BLaER1 treated with 17β-estradiol and CSF1 and Interleukin-3, amounts not matched to agents 10 nM and 100 nM (cell line): ENCODE measurements at regions not wholly inside any gene's neighbourhood (a gene's known extent, or its start where the extent isn't known, plus 50 kb on each side); places are given as distances from the start of the nearest gene placed in this dataset.
A peak's percentile ranks its signal among the peaks of the same experiment; 100 is the strongest.

Experiments
- H3K27ac ChIP-seq, 11 experiments: shearing (Covaris generic); formaldehyde crosslinking; 2 replicates each; pipeline ENCODE4 v1.8.1; 2022
- H3K27me3 ChIP-seq, 11 experiments: shearing (Covaris generic); formaldehyde crosslinking; 2 replicates each; pipeline ENCODE4 v1.8.1; 2022
- H3K36me3 ChIP-seq, 11 experiments: shearing (Covaris generic); formaldehyde crosslinking; 2 replicates each; pipeline ENCODE4 v1.8.1; 2022
- H3K4me1 ChIP-seq, 10 experiments: shearing (Covaris generic); formaldehyde crosslinking; 2 replicates each; pipeline ENCODE4 v1.8.1; 2022
- H3K4me2 ChIP-seq, 11 experiments: shearing (Covaris generic); formaldehyde crosslinking; 2 replicates each; pipeline ENCODE4 v1.8.1; 2022
- H3K4me3 ChIP-seq, 10 experiments: shearing (Covaris generic); formaldehyde crosslinking; 2 replicates each; pipeline ENCODE4 v1.8.1; 2022
- H3K9ac ChIP-seq, 11 experiments: shearing (Covaris generic); formaldehyde crosslinking; 2 replicates each; pipeline ENCODE4 v1.8.1; 2022
- H3K9me3 ChIP-seq, 11 experiments: shearing (Covaris generic); formaldehyde crosslinking; replicated peaks in 1 of 11; 2 replicates each; pipeline ENCODE4 v1.8.1; 2022
- H4K20me1 ChIP-seq, 11 experiments: shearing (Covaris generic); formaldehyde crosslinking; 2 replicates each; pipeline ENCODE4 v1.8.1; 2022
- Cebpa-rat ChIP-seq, 11 experiments: shearing (Covaris generic); IDR thresholded peaks; 2 replicates each; pipeline ENCODE4 v1.8.1; 2022

DNA sequence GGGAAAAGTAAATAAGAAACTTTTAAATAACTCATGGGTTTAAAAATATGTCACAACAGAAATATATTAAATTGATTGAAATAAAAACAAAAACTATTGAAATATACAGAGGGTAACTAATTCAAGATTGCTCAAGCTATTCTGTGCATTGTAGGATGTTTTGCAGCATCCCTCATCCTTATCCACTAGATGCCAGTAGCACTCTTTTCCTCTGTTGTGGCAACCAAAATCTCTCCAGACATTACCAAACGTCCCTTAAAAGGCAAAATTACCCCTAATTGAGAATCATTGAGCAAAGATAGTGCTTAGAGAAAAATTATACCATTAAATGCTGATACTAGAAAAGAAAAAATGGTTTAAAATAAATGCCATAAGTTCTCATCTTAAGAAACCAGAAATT is 682.6 kb downstream of the RWDD3 start:
- Histone ChIP-seq H3K27me3 (no peaks in the 10 kb centered on the region), H3K9ac (no peak overlapping the region), H3K36me3 (no peaks in the 10 kb centered on the region), H4K20me1 (no peaks in the 10 kb centered on the region), H3K4me3 (no peak overlapping the region), H3K27ac (no peak overlapping the region), H3K9me3 (peaks cover 13 to 22% (median 16%) of the 10 kb centered on the region in 11 experiments), H3K4me2 (no peak overlapping the region), H3K4me1 (no peaks in the 10 kb centered on the region)
- no peak for TF ChIP-seq Cebpa-rat (IDR thresholded peaks at IDR 0.05)

DNA sequence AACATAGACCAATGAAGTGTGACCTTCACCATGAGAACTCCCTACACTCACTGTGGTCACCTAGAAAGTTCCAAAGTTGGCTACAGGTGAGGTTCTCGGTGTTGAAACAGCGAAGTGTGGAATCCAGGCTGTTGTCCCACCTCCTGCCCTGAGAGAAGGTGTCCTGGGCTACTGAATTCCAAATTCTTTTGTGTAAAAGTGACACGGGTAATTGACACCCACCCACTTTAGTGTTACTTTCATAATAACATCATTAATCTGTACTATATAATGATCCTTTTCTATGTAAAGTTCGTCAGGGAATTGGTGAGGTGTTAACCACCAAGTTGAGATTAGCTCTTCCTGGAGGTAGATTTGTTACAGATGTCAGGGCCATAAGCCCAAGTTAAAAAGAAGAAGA is 690.7 kb downstream of the RWDD3 start:
- Histone ChIP-seq H3K4me3 (no peak overlapping the region), H3K9ac (no peak overlapping the region), H3K36me3 (no peaks in the 10 kb centered on the region), H4K20me1 (no peaks in the 10 kb centered on the region), H3K9me3 (no peaks in the 10 kb centered on the region), H3K27me3 (no peaks in the 10 kb centered on the region), H3K4me1 (peaks cover 8 to 13% (median 12%) of the 10 kb centered on the region in 10 experiments; a peak in 18 of 20 replicates), H3K27ac (no peak overlapping the region), H3K4me2 (no peak overlapping the region)
- no peak for TF ChIP-seq Cebpa-rat (IDR thresholded peaks at IDR 0.05)

DNA sequence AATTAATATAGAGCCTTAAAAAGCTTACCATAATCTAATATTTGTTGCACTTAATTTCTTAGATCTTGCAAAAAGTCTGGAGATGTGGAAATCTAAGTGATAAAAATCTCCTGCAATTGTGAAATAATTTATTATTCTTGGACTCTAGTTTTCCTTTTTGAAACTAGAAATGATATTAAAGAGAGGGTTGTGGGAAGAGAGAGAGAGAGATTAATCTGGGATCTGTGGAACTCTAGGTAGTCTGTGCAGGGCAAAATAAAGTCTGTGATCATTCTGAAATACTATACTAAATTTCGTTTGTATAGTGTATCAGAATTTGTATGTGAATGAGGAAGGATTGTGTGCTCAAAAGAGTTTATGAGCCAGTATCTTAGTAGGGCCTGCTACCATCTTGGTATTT is 692.3 kb downstream of the RWDD3 start:
- H3K4me2 ChIP-seq, result peak overlapping the region in 3 of 11 experiments; percentile 6 to 48 (median 40); a peak in 3 of 22 replicates
- no peaks in the 10 kb centered on the region for H3K9me3 ChIP-seq
- H3K36me3 ChIP-seq, result no peaks in the 10 kb centered on the region
- no peak for TF ChIP-seq Cebpa-rat (IDR thresholded peaks at IDR 0.05)
- H3K4me3 ChIP-seq, result no peak overlapping the region
- no peak overlapping the region for H3K9ac ChIP-seq
- H3K27ac ChIP-seq, result peak overlapping the region in 2 of 11 experiments; percentile 18 to 22; a peak in 3 of 22 replicates
- H4K20me1 ChIP-seq, result no peaks in the 10 kb centered on the region
- H3K27me3 ChIP-seq, result no peaks in the 10 kb centered on the region
- H3K4me1 ChIP-seq, result peaks cover 8 to 13% (median 12%) of the 10 kb centered on the region in 10 experiments; a peak in 18 of 20 replicates

DNA sequence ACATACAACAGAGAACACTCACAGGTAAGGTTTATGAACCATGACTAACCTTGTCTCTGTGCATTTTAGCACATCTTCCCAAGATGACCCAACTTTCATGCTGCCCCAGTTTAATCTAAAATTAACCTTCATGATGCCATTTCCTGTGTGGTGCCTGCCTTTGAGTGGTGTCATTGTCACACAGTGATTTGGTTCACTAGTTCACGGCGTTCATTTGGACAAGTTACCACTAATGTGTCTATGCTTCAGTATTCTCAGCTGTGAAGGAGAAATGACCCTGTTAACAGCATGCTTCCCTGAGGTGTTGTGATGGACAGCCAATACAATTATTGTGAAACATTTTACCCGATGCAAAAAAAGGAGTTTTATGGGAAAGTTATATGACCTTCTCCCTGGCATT is 693.1 kb downstream of the RWDD3 start:
- Histone ChIP-seq H3K4me3 (no peak overlapping the region), H3K4me2 (peak overlapping the region; percentile 6 to 51 (median 29); a peak in 18 of 22 replicates), H3K9ac (no peak overlapping the region), H3K9me3 (no peaks in the 10 kb centered on the region), H3K27ac (peak overlapping the region in 2 of 11 experiments; percentile 18 to 22; a peak in 5 of 22 replicates), H4K20me1 (no peaks in the 10 kb centered on the region), H3K27me3 (no peaks in the 10 kb centered on the region), H3K4me1 (peaks cover 8 to 13% (median 12%) of the 10 kb centered on the region in 10 experiments; a peak in 18 of 20 replicates), H3K36me3 (no peaks in the 10 kb centered on the region)
- 0 out of 22 replicates have a peak, but pooled peaks of 1 of the 11 experiments have one; percentile 14 for TF ChIP-seq Cebpa-rat (IDR thresholded peaks at IDR 0.05)

DNA sequence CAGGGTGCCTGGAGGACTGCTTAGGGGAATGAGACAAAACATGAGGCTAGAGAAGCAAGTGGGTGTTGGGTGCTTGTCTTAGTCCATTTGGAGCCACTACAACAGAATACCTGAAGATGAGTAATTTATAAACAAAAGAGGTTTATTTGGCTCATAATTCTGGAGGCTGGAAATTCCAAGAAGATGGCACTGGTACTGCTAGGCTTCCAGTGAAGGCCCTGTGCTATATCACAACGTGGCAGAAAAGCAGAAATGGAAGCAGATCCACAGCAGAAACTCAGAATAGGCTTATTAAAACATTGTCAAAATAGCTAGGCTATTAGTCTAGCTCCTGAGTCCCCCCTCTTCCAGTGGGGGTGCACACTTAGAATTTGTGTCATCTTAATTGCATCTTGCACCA is 701.7 kb downstream of the RWDD3 start:
- no peak for TF ChIP-seq Cebpa-rat (IDR thresholded peaks at IDR 0.05)
- Histone ChIP-seq H3K4me1 (no peaks in the 10 kb centered on the region), H3K9me3 (no peaks in the 10 kb centered on the region), H3K4me2 (no peak overlapping the region), H3K27me3 (no peaks in the 10 kb centered on the region), H3K4me3 (no peak overlapping the region), H3K9ac (no peak overlapping the region), H4K20me1 (no peaks in the 10 kb centered on the region), H3K36me3 (no peaks in the 10 kb centered on the region), H3K27ac (no peak overlapping the region)

DNA sequence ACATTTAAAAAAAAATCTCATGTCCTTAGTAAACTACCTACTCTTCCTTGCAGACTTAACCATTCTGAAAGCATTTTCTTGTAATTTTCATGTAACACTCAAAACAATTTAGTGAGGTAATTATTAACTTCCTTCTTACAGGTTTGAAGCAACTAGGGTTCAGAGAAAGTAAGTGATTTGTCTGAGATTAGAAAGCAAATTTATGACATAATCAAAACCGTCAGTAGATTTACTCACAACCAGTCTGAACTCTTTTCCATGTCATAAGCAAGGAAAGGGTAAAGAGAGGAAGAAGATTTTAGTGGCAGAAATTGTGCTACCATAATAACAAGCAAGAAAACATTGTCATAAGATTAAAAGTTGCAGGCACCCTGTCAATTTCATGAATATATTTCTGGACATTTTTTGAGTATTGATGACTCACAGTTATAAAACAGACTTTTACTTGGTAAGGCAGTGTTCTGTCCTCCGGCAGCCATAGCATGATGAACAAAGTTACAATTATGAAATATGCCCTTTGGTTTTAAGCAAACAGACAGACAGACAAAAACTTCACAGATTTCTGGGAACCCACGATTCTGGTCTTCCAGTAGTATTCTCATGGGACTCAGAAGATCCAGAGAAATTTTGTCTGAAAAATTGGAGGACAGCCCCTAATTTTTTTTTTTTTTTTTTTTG is 707.2 kb downstream of the RWDD3 start:
- H3K9ac ChIP-seq, result no peak overlapping the region
- H4K20me1 ChIP-seq, result no peaks in the 10 kb centered on the region
- no peak overlapping the region for H3K4me3 ChIP-seq
- no peaks in the 10 kb centered on the region for H3K36me3 ChIP-seq
- no peaks in the 10 kb centered on the region for H3K27me3 ChIP-seq
- H3K27ac ChIP-seq, result no peak overlapping the region
- no peak for TF ChIP-seq Cebpa-rat (IDR thresholded peaks at IDR 0.05)
- no peak overlapping the region for H3K4me2 ChIP-seq
- no peaks in the 10 kb centered on the region for H3K9me3 ChIP-seq
- no peaks in the 10 kb centered on the region; a peak in 1 of 20 replicates for H3K4me1 ChIP-seq

DNA sequence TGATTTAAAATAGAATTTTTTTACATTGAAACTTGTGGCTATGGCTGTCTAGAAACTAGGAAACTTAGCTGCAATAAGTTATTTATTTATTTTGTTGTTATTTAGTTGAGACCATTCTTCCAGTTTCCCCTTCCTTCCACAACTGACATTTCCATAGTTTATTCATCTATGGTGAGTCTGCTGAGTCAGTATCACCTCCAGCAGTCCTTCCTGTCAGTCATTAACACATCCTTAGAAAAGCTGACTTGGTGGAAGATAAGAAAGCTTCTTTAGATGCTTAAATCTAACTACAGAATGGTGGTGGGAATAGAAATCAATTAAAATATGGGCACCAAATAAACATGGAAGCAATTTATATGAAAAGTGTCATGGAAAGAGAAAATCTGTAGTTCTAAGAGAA is 714.0 kb downstream of the RWDD3 start:
- H3K36me3 ChIP-seq, result no peaks in the 10 kb centered on the region
- H3K9ac ChIP-seq, result no peak overlapping the region
- TF ChIP-seq Cebpa-rat (IDR thresholded peaks at IDR 0.05), result no peak
- no peak overlapping the region for H3K4me3 ChIP-seq
- peaks cover 18 to 22% (median 19%) of the 10 kb centered on the region in 10 experiments for H3K4me1 ChIP-seq
- no peak overlapping the region for H3K4me2 ChIP-seq
- H3K27ac ChIP-seq, result no peak overlapping the region
- no peaks in the 10 kb centered on the region for H3K9me3 ChIP-seq
- no peaks in the 10 kb centered on the region for H4K20me1 ChIP-seq
- no peaks in the 10 kb centered on the region for H3K27me3 ChIP-seq

DNA sequence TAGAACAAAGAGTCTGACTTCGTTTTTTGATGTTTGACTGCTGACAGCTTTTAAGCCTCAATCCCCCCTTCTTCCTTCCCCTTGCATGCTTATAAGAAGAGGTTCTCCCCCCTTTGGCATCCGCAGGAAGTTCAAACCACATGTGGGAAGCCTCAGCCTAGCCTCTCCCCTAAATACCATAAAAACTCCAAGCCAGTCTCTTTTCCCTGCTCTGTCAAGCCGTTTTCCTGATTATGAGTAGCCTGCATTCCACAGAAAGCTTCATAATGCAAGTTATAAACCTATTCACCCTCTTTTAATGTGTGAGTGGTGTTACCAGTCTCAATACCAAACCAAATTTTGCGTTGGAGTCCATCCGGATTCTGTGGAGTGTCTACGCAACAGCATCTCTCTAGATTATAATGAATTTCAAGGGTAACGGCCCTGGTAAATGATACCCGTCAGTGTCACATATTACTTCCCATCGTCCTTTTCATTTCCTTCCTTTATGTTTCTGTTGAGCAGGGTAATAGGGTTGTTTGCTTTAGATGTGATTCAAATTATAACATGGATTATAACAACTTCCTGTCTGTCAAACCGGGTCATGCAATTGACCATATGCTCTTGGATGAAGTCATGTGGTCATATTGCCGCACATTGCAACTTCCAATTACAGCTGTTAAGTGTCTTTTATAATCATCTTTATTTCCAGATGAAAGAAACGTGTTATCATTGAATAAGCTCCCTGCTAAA is 717.5 kb downstream of the RWDD3 start:
- Histone ChIP-seq H3K9ac (peak overlapping the region in 6 of 11 experiments; percentile 12 to 49 (median 24); a peak in 7 of 22 replicates), H3K4me3 (peak overlapping the region in 5 of 10 experiments; percentile 5 to 33 (median 26); a peak in 7 of 20 replicates)

DNA sequence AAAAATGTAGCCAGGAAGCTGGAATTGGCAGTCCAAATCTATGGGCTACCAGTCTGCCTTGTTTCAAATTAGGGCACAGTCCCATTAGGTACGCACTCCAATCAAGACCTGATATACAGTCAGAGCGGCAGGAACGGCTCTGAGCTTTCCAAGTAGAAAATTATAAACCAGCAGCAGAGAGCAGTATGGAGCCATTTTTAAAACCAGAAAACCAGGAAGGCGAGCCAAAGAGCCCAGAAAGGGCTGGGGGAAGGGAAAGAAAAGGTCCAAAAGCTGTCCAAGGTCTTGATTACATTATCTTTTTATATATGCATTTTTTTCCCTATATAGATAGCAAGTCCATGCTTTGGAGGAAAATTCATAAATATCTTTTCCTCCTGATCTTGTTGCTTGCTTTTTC is 719.0 kb downstream of the RWDD3 start:
- H3K9me3 ChIP-seq, result no peaks in the 10 kb centered on the region
- H3K36me3 ChIP-seq, result no peaks in the 10 kb centered on the region
- no peak for TF ChIP-seq Cebpa-rat (IDR thresholded peaks at IDR 0.05)

More for the DNA sequence above, 717.5 kb downstream of the RWDD3 start:
- H3K36me3 ChIP-seq, result no peaks in the 10 kb centered on the region
- H4K20me1 ChIP-seq, result no peaks in the 10 kb centered on the region
- peak overlapping the region; percentile 64 to 93 (median 74) for H3K4me2 ChIP-seq
- peaks cover 18 to 24% (median 19%) of the 10 kb centered on the region in 10 experiments for H3K4me1 ChIP-seq
- peak overlapping the region in 9 of 11 experiments; percentile 17 to 53 (median 47); a peak in 14 of 22 replicates for H3K27ac ChIP-seq
- H3K9me3 ChIP-seq, result no peaks in the 10 kb centered on the region
- H3K27me3 ChIP-seq, result no peaks in the 10 kb centered on the region
- TF ChIP-seq Cebpa-rat (IDR thresholded peaks at IDR 0.05), result no peak

More for the DNA sequence above, 719.0 kb downstream of the RWDD3 start:
- peaks cover 18 to 24% (median 19%) of the 10 kb centered on the region in 10 experiments for H3K4me1 ChIP-seq
- H3K9ac ChIP-seq, result no peak overlapping the region
- H3K27ac ChIP-seq, result no peak overlapping the region
- H3K27me3 ChIP-seq, result no peaks in the 10 kb centered on the region
- H4K20me1 ChIP-seq, result no peaks in the 10 kb centered on the region; a peak in 1 of 22 replicates
- H3K4me2 ChIP-seq, result no peak overlapping the region
- no peak overlapping the region for H3K4me3 ChIP-seq
